ENCODE measurements at regions not wholly inside any gene's neighbourhood (a gene's known extent, or its start where the extent isn't known, plus 50 kb on each side); places are given as distances from the start of the nearest gene placed in this dataset.

GRCh38 chr20:56788041-56788670 lies 159.1 kb downstream of the TFAP2C start:
- TF ChIP-seq EZH2phosphoT487 (IDR thresholded peaks at IDR 0.05; ENCODE audit: borderline replicate concordance) (no peak), CBX3 (IDR thresholded peaks at IDR 0.05; ENCODE audit: low read depth) (peak; percentile 89), SP1 (IDR thresholded peaks at IDR 0.05; ENCODE audit: low read depth) (peak; percentile 91), FOSL1 (IDR thresholded peaks at IDR 0.05; ENCODE audit: low read depth) (peak; percentile 72), POLR2A (IDR thresholded peaks at IDR 0.05; ENCODE audit: borderline replicate concordance, extremely low read depth, insufficient read depth, insufficient read length) (no peak), ZFX (IDR thresholded peaks at IDR 0.05) (no peak), CEBPB (IDR thresholded peaks at IDR 0.05; ENCODE audit: low read depth) (peak; percentile 100), POLR2AphosphoS5 (IDR thresholded peaks at IDR 0.05; ENCODE audit: low read depth, low read length) (peak; percentile 55), EZH2 (IDR thresholded peaks at IDR 0.05) (no peak), JUND (IDR thresholded peaks at IDR 0.05) (peak; percentile 83), TCF7L2 (IDR thresholded peaks at IDR 0.05; ENCODE audit: borderline replicate concordance, extremely low read depth, insufficient read depth, insufficient read length) (peak; percentile 74), MAX (IDR thresholded peaks at IDR 0.05) (peak; percentile 67), ZBTB33 (IDR thresholded peaks at IDR 0.05; ENCODE audit: extremely low read depth, insufficient replicate concordance, low read length) (peak; percentile 4), ELF1 (IDR thresholded peaks at IDR 0.05; ENCODE audit: borderline replicate concordance, low read depth) (peak; percentile 54; the same call in 1 of the 2 replicates), SIN3A (IDR thresholded peaks at IDR 0.05; ENCODE audit: low read depth) (peak; percentile 3; the same call in 1 of the 2 replicates), SRF (IDR thresholded peaks at IDR 0.05; ENCODE audit: low read depth) (peak; percentile 32; the same call in 1 of the 2 replicates), RAD21 (IDR thresholded peaks at IDR 0.05; ENCODE audit: low read depth) (no peak), EGR1 (IDR thresholded peaks at IDR 0.05; ENCODE audit: low read depth) (no peak), ZNF274 (IDR thresholded peaks at IDR 0.05; ENCODE audit: low read depth, low read length) (no peak)
- DNase-seq (ENCODE audit: low read depth, low spot score) (peak; percentile 92), ATAC-seq (peak; percentile 86)
- H3K27ac ChIP-seq (ENCODE audit: low read depth, low read length): peak overlapping the region; percentile 68
- peak overlapping the region; percentile 74 for H2AFZ ChIP-seq (ENCODE audit: low read depth, low read length, poor library complexity, severe bottlenecking)
- ChIA-PET CTCF (no interaction called here), POLR2A (interaction anchor here (1.0 kb wide), 1 partner anchor 9 kb away, joined by 4 read pairs; no protein-coding TSS in a partner anchor), RAD21 (ENCODE audit: low non-redundant PET in 1 of 2, low total read pairs in 2 of 2, uncharacterized antibody in 2 of 2, unreplicated experiment in 2 of 2) (interaction anchor here in 1 of 2 experiments (0.6 kb wide), 1 partner anchor 54 kb away, joined by 5 read pairs; no protein-coding TSS in a partner anchor)
- peak overlapping the region; percentile 73 for H3K4me2 ChIP-seq (ENCODE audit: low read length)
- H3K9me2 ChIP-seq (ENCODE audit: insufficient read depth): no peaks in the 10 kb centered on the region
- H3K4me1 ChIP-seq (ENCODE audit: control insufficient read depth in 1 of 2, insufficient read depth in 2 of 2, low read length in 2 of 2): peaks cover 35 to 42% of the 10 kb centered on the region in 2 experiments
- H3K9ac ChIP-seq (ENCODE audit: low read length): peak overlapping the region; percentile 56
- intact Hi-C loops (cut with micrococcal nuclease): loop anchor here (5.0 kb wide), 2 partner anchors 161 to 181 kb away; partner anchors contain the start of gene TFAP2C
- peak overlapping the region in 1 of 2 experiments; percentile 38; a peak in 2 of 4 replicates for H3K4me3 ChIP-seq (replicated peaks in 1 of 2; ENCODE audit: low read depth in 1 of 2, low read length in 2 of 2)
- H3K9me3 ChIP-seq (ENCODE audit: control insufficient read depth in 1 of 2, insufficient read depth in 1 of 2, low read depth in 1 of 2, low read length in 2 of 2): no peaks in the 10 kb centered on the region
- H3K79me2 ChIP-seq (ENCODE audit: insufficient read depth, low read length): no peaks in the 10 kb centered on the region
- BruUV-seq (replicated peaks): no TSS peak
- no peaks in the 10 kb centered on the region for H3K36me3 ChIP-seq (ENCODE audit: control insufficient read depth in 1 of 2, insufficient read depth in 2 of 2, low read length in 2 of 2)
- no peaks in the 10 kb centered on the region for H4K20me1 ChIP-seq (ENCODE audit: insufficient read depth)
- no peaks in the 10 kb centered on the region for H3K27me3 ChIP-seq (ENCODE audit: insufficient read depth, low read length)
